HEK293 (cell line): ENCODE measurements at regions not wholly inside any gene's neighbourhood (a gene's known extent, or its start where the extent isn't known, plus 50 kb on each side); places are given as distances from the start of the nearest gene placed in this dataset.

Experiments
- CTCF ChIA-PET: fragments of 350-600 bp; formaldehyde crosslinking; extraction: SDS; loops from one replicate; lab custom pipeline; 2021; ENCODE audit warnings: antibody characterized with exemption; lab: Yijun Ruan, JAX
- POLR2A ChIA-PET: fragments of 300-600 bp; formaldehyde crosslinking; extraction: SDS; loops from one replicate; lab custom pipeline; 2020; ENCODE audit warnings: antibody characterized with exemption, inconsistent platforms; lab: Yijun Ruan, JAX
- H3K27ac ChIP-seq: fragments of 200-500 bp; sonication (Bioruptor generic); 2 replicates; pipeline ENCODE4 v1.5.1; 2014; ENCODE audit warnings: low read depth, low read length, control low read depth, inconsistent platforms; ENCODE audit errors: extremely low read depth
- H3K36me3 ChIP-seq, 2 experiments: fragments of 200-500 bp in 1 of 2; sonication (Bioruptor generic) in 1 of 2; 1 replicate in 1 of 2; 2 replicates in 1 of 2; pipeline ENCODE4 v1.5.1; 2014 to 2017; ENCODE audit warnings: inconsistent platforms in 2 of 2, low read length in 2 of 2; ENCODE audit not compliant: control insufficient read depth in 2 of 2, insufficient read depth in 1 of 2
- H3K4me1 ChIP-seq: fragments of 200-500 bp; sonication (Bioruptor generic); 2 replicates; pipeline ENCODE4 v1.5.1; 2014; ENCODE audit warnings: mild to moderate bottlenecking, low read length, inconsistent platforms; ENCODE audit not compliant: control insufficient read depth, insufficient read depth
- H3K4me3 ChIP-seq: 2 replicates; pipeline ENCODE4 v1.5.1; 2011; ENCODE audit warnings: low read depth, mild to moderate bottlenecking, control low read depth, low read length, moderate library complexity
- H3K9me3 ChIP-seq: fragments of 200-500 bp; sonication (Bioruptor generic); 2 replicates; pipeline ENCODE4 v1.5.1; 2014; ENCODE audit warnings: low read depth, low read length, inconsistent platforms; ENCODE audit not compliant: control insufficient read depth, insufficient read depth
- GLI4 ChIP-seq: fragments of 450-650 bp; formaldehyde crosslinking; IDR thresholded peaks from 2 replicates; pipeline ENCODE4 v1.5.1; 2016; ENCODE audit warnings: missing biosample characterization, missing genetic modification characterization
- GLIS1 ChIP-seq: fragments of 450-650 bp; formaldehyde crosslinking; IDR thresholded peaks from 2 replicates; pipeline ENCODE4 v1.5.1; 2016; ENCODE audit warnings: missing biosample characterization, missing genetic modification characterization
- INSM2 ChIP-seq: fragments of 450-650 bp; formaldehyde crosslinking; IDR thresholded peaks from 2 replicates; pipeline ENCODE4 v1.5.1; 2016; ENCODE audit warnings: missing biosample characterization, missing genetic modification characterization
- KLF1 ChIP-seq: fragments of 450-650 bp; formaldehyde crosslinking; IDR thresholded peaks from 2 replicates; pipeline ENCODE4 v1.5.1; 2016; ENCODE audit warnings: missing biosample characterization, missing genetic modification characterization
- MEIS1 ChIP-seq: sonication (generic); formaldehyde crosslinking; IDR thresholded peaks from 2 replicates; pipeline ENCODE4 v1.8.1; 2022; ENCODE audit warnings: missing genetic modification reagents, mild to moderate bottlenecking, borderline replicate concordance
- PATZ1 ChIP-seq: fragments of 450-650 bp; formaldehyde crosslinking; IDR thresholded peaks from 2 replicates; pipeline ENCODE4 v1.5.1; 2016; ENCODE audit warnings: missing biosample characterization, missing genetic modification characterization
- SCRT2 ChIP-seq: fragments of 450-650 bp; formaldehyde crosslinking; IDR thresholded peaks from 2 replicates; pipeline ENCODE4 v1.5.1; 2016; ENCODE audit warnings: missing biosample characterization, missing genetic modification characterization
- YY2 ChIP-seq: fragments of 450-650 bp; formaldehyde crosslinking; IDR thresholded peaks from 2 replicates; pipeline ENCODE4 v1.5.1; 2016; ENCODE audit warnings: missing biosample characterization, missing genetic modification characterization
- ZBTB26 ChIP-seq: fragments of 450-650 bp; formaldehyde crosslinking; optimal IDR thresholded peaks from 2 replicates; pipeline ENCODE3; 2016; ENCODE audit warnings: missing biosample characterization, mild to moderate bottlenecking, missing genetic modification characterization
- ZBTB7A ChIP-seq: fragments of 450-650 bp; formaldehyde crosslinking; IDR thresholded peaks from 2 replicates; pipeline ENCODE4 v1.5.1; 2016; ENCODE audit warnings: low read depth, missing biosample characterization, missing genetic modification characterization
- ZFP69B ChIP-seq: fragments of 450-650 bp; formaldehyde crosslinking; IDR thresholded peaks from 2 replicates; pipeline ENCODE4 v1.5.1; 2016; ENCODE audit warnings: missing biosample characterization, missing genetic modification characterization
- ZNF133 ChIP-seq: fragments of 450-650 bp; formaldehyde crosslinking; IDR thresholded peaks from 2 replicates; pipeline ENCODE4 v1.5.1; 2016; ENCODE audit warnings: missing biosample characterization, missing genetic modification characterization
- ZNF174 ChIP-seq: fragments of 450-650 bp; formaldehyde crosslinking; IDR thresholded peaks from 2 replicates; pipeline ENCODE4 v1.5.0; 2017; ENCODE audit warnings: missing biosample characterization, mild to moderate bottlenecking, missing genetic modification characterization
- ZNF302 ChIP-seq: fragments of 450-650 bp; formaldehyde crosslinking; IDR thresholded peaks from 2 replicates; pipeline ENCODE4 v1.5.1; 2016; ENCODE audit warnings: missing biosample characterization, missing genetic modification characterization, low read depth
- ZNF341 ChIP-seq: fragments of 450-650 bp; formaldehyde crosslinking; IDR thresholded peaks from 2 replicates; pipeline ENCODE4; 2016; ENCODE audit warnings: low read depth, missing biosample characterization, missing genetic modification characterization
- ZNF514 ChIP-seq: fragments of 450-650 bp; formaldehyde crosslinking; IDR thresholded peaks from 2 replicates; pipeline ENCODE4 v1.5.1; 2016; ENCODE audit warnings: missing biosample characterization, missing genetic modification characterization
- ZNF571 ChIP-seq: fragments of 450-650 bp; formaldehyde crosslinking; IDR thresholded peaks from 2 replicates; pipeline ENCODE4 v1.5.0; 2017; ENCODE audit warnings: missing biosample characterization, missing genetic modification characterization
- ZNF664 ChIP-seq: fragments of 450-650 bp; formaldehyde crosslinking; IDR thresholded peaks from 2 replicates; pipeline ENCODE4 v1.5.1; 2016; ENCODE audit warnings: missing biosample characterization, missing genetic modification characterization
- ZNF776 ChIP-seq: fragments of 450-650 bp; formaldehyde crosslinking; IDR thresholded peaks from 2 replicates; pipeline ENCODE4 v1.5.0; 2017; ENCODE audit warnings: missing biosample characterization, missing genetic modification characterization, borderline replicate concordance

GRCh38 chr9:78605041-78606000, 308.4 kb downstream of the PSAT1 start:
- Histone ChIP-seq H3K27ac (no peak overlapping the region), H3K4me1 (peaks cover 5% of the 10 kb centered on the region; the same call in 1 of the 2 replicates), H3K4me3 (no peak overlapping the region), H3K36me3 (no peaks in the 10 kb centered on the region), H3K9me3 (no peaks in the 10 kb centered on the region)
- TF ChIP-seq ZFP69B (tag by site-specific recombination) (no peak), PATZ1 (tag by site-specific recombination) (no peak), ZBTB26 (tag by site-specific recombination) (no peak), ZNF514 (no peak), GLI4 (tag by site-specific recombination) (no peak), ZNF174 (tag by site-specific recombination) (no peak), MEIS1 (no peak), ZNF133 (tag by site-specific recombination) (no peak)
- ChIA-PET CTCF (interaction anchor here (0.7 to 1.0 kb wide), 3 partner anchors 130 to 174 kb away, joined by 3 to 4 read pairs (median 4); no protein-coding TSS in a partner anchor), POLR2A (no interaction called here)

GRCh38 chr9:78606001-78606379, 309.1 kb downstream of the PSAT1 start:
- TF ChIP-seq ZNF571 (no peak), SCRT2 (no peak), YY2 (tag by site-specific recombination) (no peak), ZNF776 (tag by site-specific recombination) (no peak), ZNF341 (tag by site-specific recombination) (no peak), ZNF664 (tag by site-specific recombination) (no peak), ZNF302 (tag by site-specific recombination) (no peak), GLIS1 (tag by site-specific recombination) (no peak), INSM2 (no peak), ZNF514 (no peak), KLF1 (no peak), ZBTB7A (tag by site-specific recombination) (no peak), ZNF174 (tag by site-specific recombination) (no peak)
- Histone ChIP-seq H3K9me3 (no peaks in the 10 kb centered on the region), H3K36me3 (no peaks in the 10 kb centered on the region), H3K27ac (no peak overlapping the region), H3K4me3 (no peak overlapping the region), H3K4me1 (peaks cover 5% of the 10 kb centered on the region; the same call in 1 of the 2 replicates)
- ChIA-PET CTCF (interaction anchor here (0.7 to 0.8 kb wide), 2 partner anchors 130 to 167 kb away, joined by 3 to 4 read pairs; no protein-coding TSS in a partner anchor), POLR2A (no interaction called here)
